ENCODE measurements at regions not wholly inside any gene's neighbourhood (a gene's known extent, or its start where the extent isn't known, plus 50 kb on each side); places are given as distances from the start of the nearest gene placed in this dataset.
A peak's percentile ranks its signal among the peaks of the same experiment; 100 is the strongest.

DNA sequence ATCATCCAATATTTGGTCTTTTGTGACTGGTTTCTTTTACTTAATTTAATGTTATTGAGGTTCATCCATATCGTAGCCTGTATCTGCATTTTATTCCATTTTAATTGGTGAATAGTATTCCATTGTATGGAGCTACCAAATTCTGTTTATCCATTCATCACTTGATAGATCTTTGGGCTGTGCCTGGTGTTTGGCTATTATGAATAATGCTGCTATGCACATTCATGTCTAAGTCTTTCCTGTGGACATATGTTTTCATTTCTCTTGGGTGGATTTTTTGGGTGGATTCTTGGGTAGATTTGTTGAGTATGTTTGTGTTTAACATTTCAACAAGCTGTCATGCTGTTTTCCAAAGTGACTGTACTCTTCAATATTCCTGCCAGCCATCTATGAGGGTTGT is 52.5 kb upstream of the NEDD4L start:
- DNase-seq: no peak

DNA sequence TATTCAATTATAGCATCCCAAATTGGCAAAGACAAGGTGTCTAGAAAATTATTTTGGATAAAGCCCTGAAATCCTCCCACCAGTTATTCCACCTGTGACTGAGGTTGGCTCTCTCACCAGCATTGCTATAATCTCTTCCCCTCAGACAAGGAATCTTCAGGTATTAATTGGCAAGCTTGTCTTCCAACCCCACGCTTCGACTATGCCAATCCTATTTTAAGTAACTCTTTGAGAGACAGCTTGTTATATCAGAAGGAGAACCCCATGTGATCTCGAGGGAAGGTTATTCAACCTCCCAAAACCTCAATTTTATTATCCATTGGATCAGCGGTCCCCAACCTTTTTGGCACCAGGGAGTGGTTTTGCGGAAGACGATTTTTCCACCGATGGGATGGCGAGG is 54.5 kb upstream of the NEDD4L start:
- no peak for DNase-seq

GRCh38 chr18:57984490-57985115 is 59.4 kb upstream of the NEDD4L start:
- DNase-seq: no peak

- DNase-seq: no peak
Measured at GRCh38 chr18:57983965-57984364, 60.1 kb upstream of the NEDD4L start.

DNA sequence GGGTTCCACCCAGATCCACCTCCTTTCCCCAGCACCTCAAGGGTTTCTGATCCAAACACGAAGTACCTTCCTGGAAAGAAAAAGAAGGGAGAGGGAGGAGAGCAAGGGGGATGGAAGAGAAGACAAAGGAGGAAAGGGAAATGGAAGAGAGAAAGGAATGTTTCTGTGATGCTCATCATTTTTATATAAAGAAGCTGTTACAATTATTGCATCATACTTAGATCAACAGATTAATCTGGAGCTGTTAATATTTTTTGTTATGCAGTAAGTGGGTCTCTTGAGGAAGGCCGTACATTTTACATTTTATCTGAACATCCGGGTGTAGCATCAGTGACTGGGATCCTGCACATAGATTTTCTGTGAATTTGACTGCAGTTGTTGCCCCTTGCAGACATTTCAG is 60.6 kb upstream of the NEDD4L start:
- no peak for DNase-seq

- no peak for DNase-seq
Measured at GRCh38 chr18:57982372-57983021, 61.5 kb upstream of the NEDD4L start.

DNA sequence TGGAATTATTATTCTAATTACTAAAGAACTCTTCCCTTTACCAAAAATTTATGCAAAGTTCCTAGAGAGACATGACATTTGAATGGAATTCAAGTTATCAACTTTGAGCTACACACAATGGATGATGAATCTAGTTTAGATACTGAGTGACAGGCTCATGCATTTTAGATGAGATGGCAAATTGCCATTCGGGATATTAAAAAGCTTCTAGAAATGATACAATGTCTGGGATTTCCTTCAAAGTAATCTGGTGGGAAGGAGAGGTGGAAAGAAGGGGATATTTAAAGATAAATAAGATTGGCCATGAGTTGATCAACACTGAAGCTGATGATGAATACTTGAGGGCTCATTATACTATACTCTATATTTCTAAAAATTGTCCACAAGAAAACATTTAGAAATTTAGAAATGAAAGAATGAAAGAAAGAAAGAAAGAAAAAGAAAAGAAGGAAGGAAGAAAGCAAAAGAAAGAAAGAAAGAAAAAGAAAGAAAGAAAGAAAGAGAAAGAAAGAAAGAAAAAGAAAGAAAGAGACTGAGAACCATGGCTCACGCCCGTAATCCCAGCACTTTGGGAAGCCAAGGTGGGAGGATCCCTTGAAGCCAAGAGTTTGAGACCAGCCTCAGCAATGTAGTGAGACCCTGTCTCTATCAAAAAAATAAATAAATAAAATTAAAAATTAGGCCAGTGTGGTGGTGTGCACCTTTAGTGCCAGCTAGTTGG is 62.6 kb upstream of the NEDD4L start:
- no peak for DNase-seq

DNA sequence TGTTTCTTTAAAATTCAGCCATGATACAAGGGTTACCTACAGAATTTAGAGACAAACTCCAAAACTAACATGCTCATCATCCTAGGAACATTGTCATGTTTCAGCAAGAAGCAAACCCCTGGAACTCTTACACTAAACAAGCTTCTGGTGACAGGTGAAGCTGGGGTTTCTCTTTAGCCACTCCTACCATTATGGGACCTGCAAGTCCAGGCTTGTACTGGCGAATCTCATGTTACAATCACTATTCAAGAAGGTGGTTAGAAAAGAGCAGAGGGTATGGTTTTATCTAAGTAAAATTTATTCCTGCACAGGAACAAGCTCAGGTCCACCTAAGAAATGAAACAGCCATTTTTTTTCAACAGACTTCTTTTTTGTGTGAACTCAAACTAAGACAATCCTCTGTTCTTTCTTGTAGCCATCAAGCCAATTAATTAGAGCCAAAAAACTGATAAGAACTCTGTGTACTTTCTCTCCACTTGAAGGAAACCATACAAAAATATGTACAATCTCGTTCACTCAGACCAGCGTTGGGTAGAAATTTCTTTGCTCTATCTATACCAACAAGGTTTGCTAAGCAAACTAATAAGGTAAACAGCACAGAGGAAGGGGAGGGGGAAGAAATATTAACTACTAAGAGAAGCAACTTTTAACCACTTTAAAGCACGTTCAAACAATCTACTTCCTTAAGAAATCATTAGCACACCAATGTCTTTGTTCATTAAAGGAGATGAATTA is 63.3 kb upstream of the NEDD4L start:
- no peak for DNase-seq

DNA sequence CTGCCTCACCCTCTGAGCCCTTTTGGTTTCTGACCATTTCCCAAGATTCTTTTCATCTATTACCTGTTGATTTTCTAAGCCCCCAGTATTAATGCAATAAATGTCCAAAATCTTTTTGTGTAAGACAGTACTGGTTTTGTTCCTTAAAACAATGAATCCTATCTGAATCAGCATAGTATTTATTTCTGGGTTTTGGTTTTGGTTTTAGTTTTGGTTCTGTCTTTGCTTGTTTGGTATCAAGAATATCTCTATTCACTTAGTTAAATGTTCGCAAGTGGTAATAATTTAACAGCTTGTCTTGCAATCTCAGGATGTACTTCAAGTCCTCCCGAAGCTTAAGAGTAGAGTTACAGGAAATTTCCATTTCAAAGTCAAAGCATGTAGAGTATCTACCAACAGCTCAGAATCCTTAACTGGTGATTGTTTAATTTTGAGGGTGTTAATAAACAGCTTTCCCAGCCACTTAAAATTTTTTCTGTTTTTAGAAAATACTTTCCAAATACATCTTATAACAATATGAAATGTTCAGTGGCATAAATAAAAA is 67.7 kb upstream of the NEDD4L start:
- DNase-seq: no peak

DNA sequence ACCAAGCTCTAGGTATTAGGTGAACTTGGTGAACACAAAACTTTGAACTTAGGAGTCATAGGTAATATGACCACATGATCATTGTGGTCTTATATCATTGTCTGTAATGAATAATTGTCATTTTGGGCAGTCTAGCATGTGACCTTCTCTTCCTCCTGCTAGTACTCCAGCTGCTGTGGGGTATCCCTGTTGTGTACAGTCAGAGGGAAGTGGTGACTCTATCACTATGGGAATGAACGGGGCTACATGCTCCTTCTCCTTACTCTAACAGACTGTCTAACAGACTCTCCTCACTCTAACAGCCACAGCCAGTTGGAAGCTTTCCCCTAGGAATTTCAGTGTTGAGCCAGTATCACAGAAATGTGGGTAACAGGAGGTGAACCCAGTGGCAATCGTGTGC is 68.2 kb upstream of the NEDD4L start:
- DNase-seq: no peak

DNA sequence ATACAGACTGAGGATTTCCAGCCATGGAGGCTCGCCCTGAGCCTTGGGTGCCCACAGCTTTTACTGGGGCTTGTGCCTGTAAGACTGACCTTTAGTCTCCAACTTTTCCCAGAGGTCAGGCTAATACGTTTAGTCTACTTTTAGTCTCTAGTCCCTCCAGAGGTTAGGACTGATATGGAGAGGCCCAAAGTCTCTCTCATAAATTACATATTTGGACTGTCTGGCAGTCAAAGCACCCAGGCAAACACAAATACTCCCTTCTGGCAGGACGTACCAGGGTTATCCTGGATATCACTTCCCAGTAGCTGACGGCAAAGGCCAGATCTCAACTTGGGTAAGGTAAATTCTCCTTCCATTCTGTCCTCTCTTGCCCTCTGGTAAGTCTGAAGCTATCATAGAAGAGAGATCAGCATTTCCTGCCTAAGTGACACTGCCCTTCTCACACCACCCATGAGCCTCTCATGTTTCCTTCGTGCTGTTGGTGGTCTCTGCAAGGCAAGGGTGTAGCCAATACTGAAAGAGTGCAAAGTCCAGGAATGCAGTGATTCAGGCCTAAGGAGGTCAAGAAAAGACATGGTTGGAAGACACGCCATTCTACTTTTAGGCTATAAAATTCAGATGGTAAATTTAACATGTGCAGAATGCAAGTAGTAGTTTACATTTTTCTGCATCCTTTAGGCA is 69.3 kb upstream of the NEDD4L start:
- no peak for DNase-seq

DNA sequence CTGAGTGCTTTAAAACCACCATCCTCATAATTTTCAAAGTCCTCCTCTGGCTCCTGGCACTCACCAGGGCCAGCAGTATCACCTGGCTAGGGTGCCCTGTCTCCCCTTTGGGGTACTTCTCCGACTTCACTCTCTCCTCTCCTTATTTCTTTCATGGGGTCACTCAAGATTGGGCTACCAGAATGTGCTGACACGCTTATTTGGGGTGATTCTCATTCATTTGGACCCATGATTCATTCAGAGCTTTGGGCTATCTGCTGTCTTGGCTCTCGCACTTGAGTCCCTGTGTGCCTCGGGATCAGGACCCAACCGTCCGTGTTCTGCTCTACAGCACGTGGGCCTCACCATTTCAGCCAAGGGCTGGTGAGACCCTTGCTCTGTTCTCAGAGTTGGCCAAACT is 70.1 kb upstream of the NEDD4L start:
- no peak for DNase-seq

DNA sequence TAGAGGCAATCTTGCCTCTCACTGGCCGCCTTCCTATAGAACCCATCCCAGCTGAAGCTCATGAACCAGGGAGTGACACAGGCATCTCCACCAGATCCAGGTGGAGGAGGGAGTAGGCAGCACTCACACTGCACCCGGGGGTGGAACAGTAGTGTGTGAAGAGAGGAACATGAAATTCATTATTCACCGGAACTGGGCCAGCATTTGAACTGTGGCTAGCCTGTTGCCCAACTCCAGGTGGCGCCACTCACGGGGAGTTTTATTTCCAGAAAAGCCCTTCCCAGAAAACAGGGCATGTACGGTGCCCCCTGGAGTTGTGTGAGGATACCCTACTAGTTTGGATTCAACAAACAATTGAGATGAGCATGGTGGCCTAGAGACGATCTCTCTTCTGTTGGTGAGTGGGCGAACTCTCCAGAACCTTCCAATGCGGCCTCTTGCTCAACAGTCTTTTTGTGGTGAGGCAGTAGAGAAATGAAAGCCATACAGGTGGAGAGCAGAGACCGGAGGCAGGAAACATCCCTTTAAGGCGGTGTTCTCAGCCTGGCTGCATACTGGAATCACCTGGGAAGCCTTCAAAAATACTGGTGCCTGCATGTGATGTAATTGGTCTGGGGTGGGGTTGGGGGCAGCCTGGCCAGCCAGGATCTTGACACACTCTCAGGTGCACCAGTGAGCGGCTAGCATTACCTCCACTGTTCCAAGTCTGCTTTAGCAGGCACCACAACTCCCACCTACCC is 73.5 kb upstream of the NEDD4L start:
- DNase-seq: peak; percentile 35

- no peak for DNase-seq
Measured at GRCh38 chr18:57969824-57970223, 74.2 kb upstream of the NEDD4L start.

DNA sequence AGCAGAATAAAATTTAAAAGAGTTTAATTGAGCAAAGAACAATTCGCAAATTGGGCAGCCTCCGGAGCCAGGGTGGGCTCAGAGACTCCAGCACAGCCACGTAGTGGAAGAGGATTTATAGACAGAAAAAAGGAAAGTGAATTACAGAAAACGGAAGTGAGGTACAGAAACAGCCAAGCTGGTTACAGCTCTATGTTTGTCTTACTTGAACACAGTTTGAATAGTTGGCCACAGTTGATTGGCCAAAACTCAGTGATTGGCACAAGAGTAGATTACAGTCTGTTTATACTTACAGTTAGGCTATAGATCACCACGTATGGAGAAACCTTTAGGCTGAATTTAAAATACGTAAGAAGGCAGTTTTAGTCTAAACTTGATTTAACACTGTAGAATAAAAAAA is 78.8 kb upstream of the NEDD4L start:
- no peak for DNase-seq

DNA sequence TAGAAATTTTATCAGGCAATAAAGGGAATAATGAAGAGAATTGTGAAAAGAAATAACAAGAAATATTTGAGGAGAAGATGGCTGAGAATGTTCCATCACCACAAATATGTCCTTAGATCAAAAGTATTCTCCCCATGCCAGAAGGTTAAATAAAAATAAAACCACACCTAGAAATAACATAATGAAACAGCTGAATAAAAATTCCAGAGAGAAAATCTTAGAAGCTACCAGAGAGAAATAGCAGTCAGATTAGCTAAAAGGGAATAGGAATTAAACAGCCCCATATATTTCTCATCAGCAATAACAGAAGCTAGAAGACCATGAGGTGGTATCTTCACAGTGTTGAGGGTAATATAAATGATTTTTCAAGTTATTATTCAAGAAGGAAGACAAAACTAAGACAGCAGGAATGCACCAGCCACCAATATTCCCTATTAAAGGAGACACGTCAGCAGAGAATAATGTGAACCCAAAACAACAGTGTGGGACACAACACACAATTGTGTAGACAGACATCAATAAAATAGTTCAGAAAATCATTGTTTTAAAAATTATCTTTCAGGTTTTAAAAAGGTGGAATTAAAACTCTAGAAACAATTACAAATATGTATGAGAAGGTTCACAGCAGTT is 82.0 kb upstream of the NEDD4L start:
- no peak for DNase-seq

DNA sequence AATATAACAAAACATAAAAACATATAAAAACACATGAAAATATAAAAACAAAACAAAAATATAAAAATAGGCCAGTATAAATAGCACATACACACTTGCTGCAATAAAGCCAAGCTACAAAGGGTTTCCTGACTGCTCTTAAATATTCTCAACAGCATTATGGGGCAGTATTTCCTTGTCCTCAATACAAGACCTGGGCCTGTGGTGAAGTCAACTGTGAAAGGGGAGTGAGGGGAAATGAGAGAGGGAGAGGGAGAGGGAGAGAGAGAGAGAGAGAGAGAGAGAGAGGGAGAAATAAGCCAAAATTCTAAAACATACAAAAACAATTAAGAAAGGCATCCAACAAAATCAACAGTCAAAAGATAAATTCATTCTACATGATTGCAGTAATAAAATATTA is 82.6 kb upstream of the NEDD4L start:
- no peak for DNase-seq

GRCh38 chr18:57959278-57959677 is 84.7 kb upstream of the NEDD4L start:
- DNase-seq: no peak

DNA sequence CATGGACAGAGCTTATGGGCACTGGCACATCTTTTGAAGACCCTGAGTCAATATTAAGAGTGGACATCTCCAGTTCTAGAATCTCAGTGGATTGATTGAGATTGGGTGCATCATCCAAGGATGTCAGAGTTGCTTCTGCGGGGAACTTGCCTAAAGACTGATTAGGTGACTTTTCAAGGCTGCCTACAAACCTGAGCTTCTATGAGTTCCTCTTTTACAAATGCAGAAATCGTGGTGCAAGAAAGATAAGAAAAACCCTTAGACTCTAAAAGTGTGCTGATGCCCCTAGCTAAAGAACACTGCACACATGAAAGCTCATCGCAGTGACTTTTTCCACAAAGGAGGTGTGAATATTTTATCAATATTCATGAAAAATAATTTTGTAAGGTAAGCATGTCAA is 86.8 kb upstream of the NEDD4L start:
- no peak for DNase-seq

DNA sequence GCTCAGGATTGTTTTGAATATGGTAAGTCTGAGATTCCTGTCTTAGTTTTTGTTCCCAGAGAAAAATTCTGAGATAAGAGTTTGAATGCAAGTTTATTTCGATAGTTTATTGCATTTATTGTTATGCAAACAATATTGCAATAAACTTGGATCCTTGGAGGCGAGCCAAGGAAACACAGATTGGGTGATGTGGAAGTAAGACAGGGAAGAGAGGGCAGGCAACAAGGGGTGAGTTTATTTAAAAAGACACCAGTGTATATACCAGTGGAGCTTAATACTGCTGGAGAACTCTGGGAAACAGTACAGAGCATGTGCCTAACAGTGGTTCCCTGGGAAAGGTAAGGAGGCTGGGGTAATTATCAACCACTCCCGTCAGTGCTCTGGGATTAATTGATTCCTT is 87.5 kb upstream of the NEDD4L start:
- DNase-seq: no peak

- no peak for DNase-seq
Measured at GRCh38 chr18:57954935-57955334, 89.1 kb upstream of the NEDD4L start.

DNA sequence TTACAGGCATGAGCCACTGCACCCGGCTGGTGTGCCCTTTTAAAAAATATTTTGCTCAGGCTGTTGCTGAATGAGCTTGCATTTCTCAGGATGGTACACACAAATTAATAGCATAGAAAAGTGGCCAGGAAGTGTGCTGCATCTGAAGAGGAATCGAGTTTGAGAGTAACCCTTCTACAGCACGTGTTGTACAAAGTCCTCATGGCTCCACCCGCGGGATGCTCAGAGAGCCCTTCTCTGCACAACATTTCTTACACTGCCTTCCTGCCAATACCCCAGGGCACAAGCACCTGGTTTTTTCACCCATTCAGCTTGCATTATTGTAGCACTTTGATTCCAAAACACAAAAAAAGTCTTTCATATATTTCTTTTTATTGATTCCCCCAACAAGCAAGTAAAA is 90.1 kb upstream of the NEDD4L start:
- DNase-seq: no peak
